GM21737 (cell line): ENCODE measurements at regions not wholly inside any gene's neighbourhood (a gene's known extent, or its start where the extent isn't known, plus 50 kb on each side); places are given as distances from the start of the nearest gene placed in this dataset.
"Not testable (repeated sequence)": the region's sequence is repeated elsewhere in the genome, so short reads cannot be mapped to it uniquely, and the experiment has no call there.

Source experiments
- ATAC-seq: cut with Tn5 transposase; IDR thresholded peaks from one replicate; pipeline ENCODE4 v1.9.1; 2021; ENCODE audit warnings: mild to moderate bottlenecking, moderate library complexity; ENCODE audit not compliant: unreplicated experiment

GRCh38 chr14:86217523-86217922 lies 687.6 kb downstream of the FLRT2 start:
- no peak for ATAC-seq

- no peak for ATAC-seq
These were observed 673.9 kb downstream of the FLRT2 start for GRCh38 chr14:86203843-86204242.

- ATAC-seq, result no peak
These were observed 666.5 kb downstream of the FLRT2 start for GRCh38 chr14:86196471-86196870.

GRCh38 chr14:86193756-86194155 lies 663.8 kb downstream of the FLRT2 start:
- no peak for ATAC-seq

- no peak for ATAC-seq
These were observed 650.0 kb downstream of the FLRT2 start for GRCh38 chr14:86179980-86180379.

GRCh38 chr14:86168371-86168770 lies 638.4 kb downstream of the FLRT2 start:
- no peak for ATAC-seq

GRCh38 chr14:86166541-86166940 lies 636.6 kb downstream of the FLRT2 start:
- no peak for ATAC-seq

GRCh38 chr14:86153480-86153879 lies 623.5 kb downstream of the FLRT2 start:
- ATAC-seq, result no peak

GRCh38 chr14:86143248-86143647 lies 613.3 kb downstream of the FLRT2 start:
- ATAC-seq, result no peak

GRCh38 chr14:86141966-86142365 lies 612.0 kb downstream of the FLRT2 start:
- ATAC-seq, result no peak

GRCh38 chr14:86129426-86129825 lies 599.5 kb downstream of the FLRT2 start:
- ATAC-seq, result no peak

- ATAC-seq, result no peak
These were observed 594.4 kb downstream of the FLRT2 start for GRCh38 chr14:86124328-86124727.

GRCh38 chr14:86115972-86116371 lies 586.0 kb downstream of the FLRT2 start:
- ATAC-seq, result no peak

GRCh38 chr14:86110871-86111270 lies 580.9 kb downstream of the FLRT2 start:
- ATAC-seq, result not testable (repeated sequence)

GRCh38 chr14:86104691-86105265 lies 574.8 kb downstream of the FLRT2 start:
- no peak for ATAC-seq

- no peak for ATAC-seq
These were observed 564.6 kb downstream of the FLRT2 start for GRCh38 chr14:86094512-86094911.

- ATAC-seq, result no peak
These were observed 561.9 kb downstream of the FLRT2 start for GRCh38 chr14:86091811-86092210.

- no peak for ATAC-seq
These were observed 558.2 kb downstream of the FLRT2 start for GRCh38 chr14:86088156-86088555.

GRCh38 chr14:86087377-86087776 lies 557.4 kb downstream of the FLRT2 start:
- no peak for ATAC-seq

- no peak for ATAC-seq
These were observed 557.0 kb downstream of the FLRT2 start for GRCh38 chr14:86086962-86087361.

- ATAC-seq, result no peak
These were observed 554.2 kb downstream of the FLRT2 start for GRCh38 chr14:86084097-86084496.

GRCh38 chr14:86083616-86084015 lies 553.7 kb downstream of the FLRT2 start:
- no peak for ATAC-seq

- ATAC-seq, result no peak
These were observed 542.4 kb downstream of the FLRT2 start for GRCh38 chr14:86072116-86072894.
